ENCODE measurements at regions not wholly inside any gene's neighbourhood (a gene's known extent, or its start where the extent isn't known, plus 50 kb on each side); places are given as distances from the start of the nearest gene placed in this dataset.

- H3K4me3 ChIP-seq (ENCODE audit: low read depth, low read length): no peak overlapping the region
- DNase-seq (ENCODE audit: low read depth): no peak
- TF ChIP-seq MYC (IDR thresholded peaks at IDR 0.05; ENCODE audit: low read depth, low read length) (no peak), POLR2A (IDR thresholded peaks at IDR 0.05; ENCODE audit: extremely low read depth, insufficient read length) (no peak), CTCF (IDR thresholded peaks at IDR 0.05; ENCODE audit: low read depth, low read length) (no peak), MAX (IDR thresholded peaks at IDR 0.05; ENCODE audit: low read depth, low read length) (no peak)
Measured at GRCh38 chr14:49508124-49508523, 78.1 kb downstream of the RPS29 start.

GRCh38 chr14:49506650-49507049 lies 79.5 kb downstream of the RPS29 start:
- DNase-seq (ENCODE audit: low read depth): no peak
- no peak overlapping the region for H3K4me3 ChIP-seq (ENCODE audit: low read depth, low read length)
- TF ChIP-seq CTCF (IDR thresholded peaks at IDR 0.05; ENCODE audit: low read depth, low read length) (no peak), MAX (IDR thresholded peaks at IDR 0.05; ENCODE audit: low read depth, low read length) (no peak), POLR2A (IDR thresholded peaks at IDR 0.05; ENCODE audit: extremely low read depth, insufficient read length) (no peak), MYC (IDR thresholded peaks at IDR 0.05; ENCODE audit: low read depth, low read length) (no peak)

GRCh38 chr14:49505041-49505766 lies 81.0 kb downstream of the RPS29 start:
- no peak overlapping the region for H3K4me3 ChIP-seq (ENCODE audit: low read depth, low read length)
- no peak for DNase-seq (ENCODE audit: low read depth)
- no peak for TF ChIP-seq POLR2A (IDR thresholded peaks at IDR 0.05; ENCODE audit: extremely low read depth, insufficient read length)
- TF ChIP-seq MYC (IDR thresholded peaks at IDR 0.05; ENCODE audit: low read depth, low read length): no peak
- TF ChIP-seq CTCF (IDR thresholded peaks at IDR 0.05; ENCODE audit: low read depth, low read length): no peak
- no peak for TF ChIP-seq MAX (IDR thresholded peaks at IDR 0.05; ENCODE audit: low read depth, low read length)

- H3K4me3 ChIP-seq (ENCODE audit: low read depth, low read length): no peak overlapping the region
- peak; percentile 75 for DNase-seq (ENCODE audit: low read depth)
- TF ChIP-seq MAX (IDR thresholded peaks at IDR 0.05; ENCODE audit: low read depth, low read length) (peak; percentile 22; the same call in 1 of the 2 replicates), CTCF (IDR thresholded peaks at IDR 0.05; ENCODE audit: low read depth, low read length) (peak; percentile 70), POLR2A (IDR thresholded peaks at IDR 0.05; ENCODE audit: extremely low read depth, insufficient read length) (no peak), MYC (IDR thresholded peaks at IDR 0.05; ENCODE audit: low read depth, low read length) (0 out of 2 replicates have a peak, but pooled peaks have one; percentile 38)
Measured at GRCh38 chr14:49497725-49498348, 88.3 kb downstream of the RPS29 start.

GRCh38 chr14:49497267-49497666 lies 88.9 kb downstream of the RPS29 start:
- DNase-seq (ENCODE audit: low read depth): no peak
- no peak overlapping the region for H3K4me3 ChIP-seq (ENCODE audit: low read depth, low read length)
- TF ChIP-seq MAX (IDR thresholded peaks at IDR 0.05; ENCODE audit: low read depth, low read length): no peak
- no peak for TF ChIP-seq CTCF (IDR thresholded peaks at IDR 0.05; ENCODE audit: low read depth, low read length)
- no peak for TF ChIP-seq POLR2A (IDR thresholded peaks at IDR 0.05; ENCODE audit: extremely low read depth, insufficient read length)
- no peak for TF ChIP-seq MYC (IDR thresholded peaks at IDR 0.05; ENCODE audit: low read depth, low read length)
